GM21390 (cell line): ENCODE measurements at regions not wholly inside any gene's neighbourhood (a gene's known extent, or its start where the extent isn't known, plus 50 kb on each side); places are given as distances from the start of the nearest gene placed in this dataset.

Experiments used
- ATAC-seq: cut with Tn5 transposase; IDR thresholded peaks from one replicate; pipeline ENCODE4 v1.9.1; 2021; ENCODE audit not compliant: unreplicated experiment

DNA sequence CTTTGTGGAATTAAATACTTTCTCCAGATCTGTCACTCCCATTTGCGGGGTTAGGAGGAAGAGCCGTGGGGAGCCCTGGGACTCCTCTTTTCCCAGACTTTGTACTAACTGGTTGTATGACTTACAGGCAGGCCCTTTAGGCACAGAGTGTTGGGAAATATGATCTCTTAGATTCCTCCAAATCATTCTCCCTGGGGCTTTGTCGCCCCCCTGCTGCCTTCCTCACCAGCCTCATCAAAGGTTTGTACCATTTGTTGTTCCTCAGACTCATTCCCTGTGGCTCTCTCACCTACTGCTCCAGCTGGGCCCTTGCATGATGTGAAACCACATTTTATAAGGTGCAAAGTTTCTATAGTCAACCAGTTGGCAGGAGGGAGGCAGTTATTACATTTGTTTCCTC is 56.4 kb downstream of the CRYGS start:
- no peak for ATAC-seq

DNA sequence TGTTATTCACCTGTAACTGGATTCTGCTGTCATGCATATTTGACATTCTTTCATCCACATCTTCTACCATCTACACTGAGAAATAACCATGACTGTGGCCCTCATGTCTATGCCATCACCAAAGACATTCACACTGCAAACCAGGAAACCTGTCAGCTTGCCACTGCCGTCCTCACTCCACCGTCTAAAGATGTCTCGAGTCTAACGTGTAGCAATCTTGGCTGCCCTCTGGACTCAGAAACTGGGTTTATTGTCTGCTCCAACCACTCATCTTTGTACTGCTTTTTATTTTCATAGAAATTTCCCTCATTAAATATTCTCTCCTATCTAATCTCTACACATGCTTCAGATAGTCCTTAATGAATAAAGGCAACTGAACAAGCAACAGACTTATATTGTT is 57.1 kb downstream of the CRYGS start:
- ATAC-seq, result no peak

DNA sequence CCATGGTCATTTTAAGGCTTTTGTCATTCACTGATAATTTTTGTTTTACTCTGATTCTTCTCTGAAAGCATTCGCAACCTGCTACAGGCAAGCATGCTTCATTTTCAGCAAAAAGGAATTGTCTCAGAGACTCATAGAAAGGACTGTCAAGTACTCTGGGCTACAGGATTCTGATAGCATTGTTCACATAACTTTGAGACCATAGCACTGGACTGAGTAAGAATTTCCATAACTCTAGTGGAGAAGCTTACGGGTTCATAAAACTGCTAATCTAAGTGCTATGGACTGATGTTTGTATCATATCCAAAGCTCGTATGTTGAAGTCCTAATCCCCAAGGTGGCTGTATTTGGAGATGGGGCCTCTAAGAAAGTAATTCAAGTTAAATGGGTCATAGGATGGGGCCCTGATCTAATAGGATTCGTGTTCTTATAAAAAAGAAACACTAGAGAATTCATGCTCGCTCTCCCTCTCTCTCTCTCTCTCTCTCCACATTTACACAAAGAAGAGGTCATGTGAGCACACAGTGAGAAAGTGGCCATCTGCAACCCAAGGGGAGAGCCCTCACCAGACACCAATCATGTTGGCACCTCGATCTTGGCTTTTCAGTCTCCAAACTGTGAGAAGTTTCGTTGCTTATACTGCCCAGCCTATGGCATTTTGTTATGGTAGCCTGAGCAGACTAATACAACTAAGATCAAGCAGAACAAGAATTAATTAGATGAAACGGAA is 60.4 kb downstream of the CRYGS start:
- no peak for ATAC-seq

DNA sequence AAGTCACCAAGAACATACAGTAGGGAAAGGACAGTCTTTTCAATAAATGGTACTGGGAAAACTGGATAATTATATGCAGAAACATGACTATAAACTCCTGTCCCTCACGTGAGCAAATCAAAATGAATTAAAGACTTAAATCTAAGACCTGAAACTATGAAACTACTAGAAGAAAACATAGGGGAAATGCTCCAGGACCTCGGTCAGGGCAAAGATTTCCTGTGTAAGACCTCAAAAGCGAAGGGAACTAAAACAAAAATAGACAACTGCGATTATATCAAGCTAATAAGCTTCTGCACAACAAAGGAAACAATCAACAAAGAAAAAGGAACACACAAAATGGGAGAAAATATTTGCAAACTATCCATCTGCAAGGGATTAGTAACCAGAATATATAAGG is 62.7 kb downstream of the CRYGS start:
- no peak for ATAC-seq

DNA sequence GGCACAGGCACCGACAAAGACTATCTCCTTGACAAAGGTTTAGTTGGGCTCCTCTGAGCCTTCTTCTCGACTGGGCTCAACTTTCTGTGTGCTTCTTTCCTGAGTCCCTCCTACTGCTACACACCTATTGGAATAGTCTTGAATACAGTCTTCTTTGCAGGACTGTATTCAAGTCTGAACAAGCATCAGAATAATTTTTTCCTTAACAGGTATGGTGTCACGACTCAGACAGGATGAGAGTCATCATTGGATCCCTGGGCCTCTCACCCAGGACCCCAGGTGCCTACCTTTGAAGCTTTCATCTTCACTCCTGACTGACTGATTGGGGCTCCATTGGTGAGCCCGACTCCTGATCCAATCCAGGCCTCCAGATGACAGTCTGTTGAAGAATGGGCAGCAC is 66.3 kb downstream of the CRYGS start:
- ATAC-seq, result no peak

DNA sequence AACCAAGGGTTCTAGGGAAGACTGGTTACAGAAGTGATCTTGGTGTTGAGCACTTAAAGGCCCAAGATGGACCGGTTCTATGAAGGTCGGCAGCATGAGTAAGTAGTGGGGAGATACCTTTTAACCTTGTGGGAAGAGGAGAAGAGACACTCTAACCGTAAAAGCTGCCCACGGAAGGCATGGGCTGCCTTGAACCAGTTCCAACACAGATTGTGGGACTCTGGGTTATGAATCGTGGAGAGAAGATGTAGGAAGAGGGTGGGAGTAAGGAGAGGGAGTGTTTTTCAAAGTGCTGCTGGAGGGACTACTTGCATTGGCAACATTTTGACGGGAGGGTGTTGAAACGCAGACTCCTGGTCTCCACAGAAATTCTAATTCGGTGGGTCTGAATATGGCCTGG is 67.1 kb downstream of the CRYGS start:
- ATAC-seq, result no peak

DNA sequence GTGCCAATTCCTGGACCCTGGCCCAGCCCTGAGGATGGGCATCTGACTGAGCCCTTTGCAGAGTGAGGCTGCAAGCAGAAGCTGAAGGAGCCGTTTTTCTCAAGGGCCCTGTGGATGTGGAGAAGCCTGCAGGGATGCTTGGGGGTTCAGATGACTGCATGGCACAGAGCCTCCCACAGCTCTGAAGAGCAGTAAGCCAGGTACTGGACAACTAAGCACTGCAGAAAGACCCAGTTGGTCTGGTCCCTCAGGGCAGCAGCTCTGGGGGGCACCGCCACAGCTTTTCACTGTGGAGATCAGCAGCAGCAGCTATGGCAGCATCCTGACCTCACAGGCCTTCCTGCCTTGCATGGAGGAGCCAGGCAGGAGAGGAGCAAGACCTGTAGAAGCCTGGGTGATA is 67.6 kb downstream of the CRYGS start:
- no peak for ATAC-seq

DNA sequence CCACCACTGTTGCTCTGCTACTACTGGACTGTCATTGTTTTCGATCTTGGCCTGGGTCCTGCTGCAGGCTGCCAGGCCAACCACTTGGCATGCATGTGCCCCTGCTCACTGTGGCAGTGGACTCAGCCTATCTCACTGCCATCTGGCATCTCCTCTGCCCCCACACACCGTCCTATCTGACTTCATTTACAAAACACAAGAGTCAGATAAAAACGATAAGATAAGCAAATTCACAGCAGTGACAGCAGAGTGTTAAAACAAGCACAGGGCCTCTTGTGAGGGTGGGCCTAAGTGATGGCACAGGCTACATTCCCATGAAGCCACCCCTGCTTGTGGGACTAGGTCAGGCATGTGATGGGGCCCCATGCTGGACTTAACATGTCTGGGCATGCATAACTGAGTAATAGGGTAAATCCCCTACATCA is 68.1 kb downstream of the CRYGS start:
- ATAC-seq, result no peak

DNA sequence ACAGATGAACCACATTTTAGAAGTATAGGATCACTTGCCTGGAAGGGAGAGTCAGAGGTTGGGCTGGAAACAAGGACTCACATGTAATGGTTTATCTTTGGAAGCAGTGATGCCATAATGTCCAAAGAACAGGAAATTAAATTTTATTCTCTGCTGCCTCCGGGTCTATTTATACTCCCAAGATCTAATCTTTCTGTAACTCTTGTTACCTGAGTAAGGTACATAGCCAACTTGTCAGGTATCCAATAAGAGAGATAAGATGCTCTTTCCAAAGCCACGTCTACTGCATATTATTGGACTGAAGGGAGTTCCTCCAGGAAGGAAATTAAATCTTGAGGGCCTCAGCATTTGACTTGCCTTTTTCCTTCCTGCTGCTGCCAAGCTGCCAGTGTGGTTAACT is 71.0 kb downstream of the CRYGS start:
- ATAC-seq, result no peak

DNA sequence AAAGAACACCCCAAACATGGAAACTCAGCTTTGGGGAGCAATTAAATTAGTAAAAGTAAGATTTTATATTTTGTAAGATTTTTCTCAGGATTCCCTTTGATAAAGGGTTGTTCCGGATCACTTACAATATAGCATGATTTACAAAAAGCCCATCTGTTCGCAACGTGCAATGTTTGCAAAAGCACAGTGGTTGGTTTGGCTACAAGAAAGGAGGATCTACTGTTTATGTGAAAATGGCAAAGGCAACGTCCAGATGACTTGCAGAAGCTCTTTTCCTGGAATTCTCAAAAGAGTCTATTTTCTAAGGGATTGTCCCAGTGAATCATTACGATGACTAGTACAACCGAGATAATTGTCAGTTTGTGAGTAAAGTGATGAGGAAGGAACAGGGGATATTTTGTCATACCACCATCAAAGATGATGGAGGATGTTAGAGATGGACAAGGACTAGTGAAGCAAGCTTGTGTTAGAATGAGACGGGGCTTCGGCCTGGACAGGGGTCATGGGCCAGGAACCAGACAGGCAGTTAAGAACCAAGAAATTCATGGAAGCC is 71.6 kb downstream of the CRYGS start:
- no peak for ATAC-seq

DNA sequence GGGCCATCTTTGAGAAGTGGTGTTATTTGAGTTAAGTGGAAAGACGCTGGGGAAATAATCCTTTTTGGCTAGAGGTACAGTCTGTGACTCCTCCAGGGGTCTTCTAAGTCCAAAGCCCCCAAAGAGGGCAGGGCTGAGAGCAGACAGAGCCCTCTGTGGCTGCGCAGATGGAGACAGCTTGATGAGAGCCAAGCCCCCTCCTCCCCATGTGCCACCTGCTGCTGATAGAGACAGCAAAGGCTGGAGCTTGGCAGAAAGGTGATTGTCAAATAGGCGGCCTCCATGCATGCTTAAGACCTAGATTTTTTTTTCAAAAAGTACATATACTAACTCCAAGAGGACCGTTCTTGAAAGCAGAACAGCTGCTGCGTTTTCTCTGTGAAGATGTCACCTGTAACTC is 72.4 kb downstream of the CRYGS start:
- no peak for ATAC-seq

DNA sequence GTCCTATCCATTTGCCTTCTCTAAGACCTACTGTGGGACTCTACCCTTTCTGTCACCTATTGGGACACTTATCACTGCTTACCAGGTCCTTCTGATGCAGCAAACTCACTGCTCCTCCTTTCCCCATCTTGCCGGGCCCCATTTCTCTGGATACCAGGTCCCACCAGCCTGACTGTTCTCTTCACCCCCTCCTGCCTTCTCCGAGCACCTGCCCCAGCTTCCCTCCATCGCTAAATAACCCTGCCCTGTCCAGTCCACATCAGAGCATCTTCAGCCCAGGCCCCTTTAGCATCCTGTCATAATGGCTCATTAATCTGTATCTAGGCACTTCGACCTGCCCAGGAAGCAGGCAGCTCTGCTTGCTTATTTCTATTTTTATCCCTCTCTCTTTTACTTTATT is 74.7 kb downstream of the CRYGS start:
- ATAC-seq, result no peak

DNA sequence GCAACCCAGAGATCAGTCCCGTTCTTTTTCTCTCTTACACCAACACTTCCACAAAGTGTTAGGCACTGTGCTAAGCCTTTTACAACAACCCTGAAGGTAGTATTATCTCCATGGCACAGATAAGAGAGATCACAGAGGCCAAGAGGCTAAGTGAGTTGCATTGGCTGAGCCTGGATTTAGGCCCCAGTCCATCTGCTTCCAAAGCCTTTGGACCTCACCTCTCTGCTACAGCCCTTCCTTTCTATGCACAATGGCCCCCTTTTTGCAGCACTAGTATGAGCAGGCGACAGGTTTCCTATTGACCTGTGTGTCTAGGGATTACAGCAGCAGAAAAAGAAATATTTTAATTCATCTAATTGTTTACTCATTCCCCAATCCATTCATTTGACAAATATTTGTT is 76.2 kb downstream of the CRYGS start:
- ATAC-seq, result no peak

DNA sequence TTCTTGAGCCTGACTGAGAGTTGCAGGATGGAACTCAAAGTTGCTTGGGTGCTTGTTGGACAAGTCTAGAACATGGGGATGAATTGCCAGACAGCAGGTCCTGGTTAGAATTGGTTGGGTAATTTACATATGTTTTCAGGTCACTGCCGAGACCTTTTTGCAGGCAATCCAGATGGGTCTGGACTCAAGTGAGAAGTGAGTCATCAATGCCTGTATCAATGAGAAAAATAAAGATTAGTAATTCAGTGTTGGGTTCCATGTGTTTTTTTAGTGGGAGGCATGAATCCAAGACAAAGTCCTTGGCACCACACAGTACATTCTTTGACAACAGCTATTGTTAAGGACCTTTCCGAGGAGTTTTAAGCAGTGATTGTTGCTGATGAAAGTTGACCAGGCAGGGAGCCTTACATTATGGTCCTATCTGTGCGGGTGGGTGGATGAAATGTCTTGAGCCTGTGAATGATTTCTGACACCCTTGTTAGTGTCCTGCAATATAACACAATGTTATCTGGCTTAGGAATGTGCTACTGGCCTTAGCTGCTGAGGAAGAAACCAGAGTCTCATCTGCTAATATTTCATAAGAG is 77.7 kb downstream of the CRYGS start:
- no peak for ATAC-seq

DNA sequence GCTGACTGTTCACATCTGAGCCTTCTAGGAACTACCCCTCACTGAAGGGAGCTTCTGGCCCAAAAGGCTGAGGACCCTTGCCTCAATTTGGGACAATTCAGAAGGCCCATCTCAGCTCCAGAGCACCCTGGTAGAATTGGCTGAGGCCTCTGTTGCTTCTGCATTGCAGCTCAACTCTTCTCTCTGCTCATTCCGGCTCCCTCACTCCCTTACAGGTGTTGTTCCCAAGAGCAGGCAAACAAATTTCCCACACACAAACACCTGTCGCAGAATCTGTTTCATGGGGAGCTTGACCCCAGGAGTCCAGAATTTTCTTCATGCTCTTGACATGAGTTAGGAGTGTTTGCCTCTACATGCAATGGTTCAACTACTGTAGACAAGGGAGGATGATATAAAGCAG is 78.7 kb downstream of the CRYGS start:
- no peak for ATAC-seq

DNA sequence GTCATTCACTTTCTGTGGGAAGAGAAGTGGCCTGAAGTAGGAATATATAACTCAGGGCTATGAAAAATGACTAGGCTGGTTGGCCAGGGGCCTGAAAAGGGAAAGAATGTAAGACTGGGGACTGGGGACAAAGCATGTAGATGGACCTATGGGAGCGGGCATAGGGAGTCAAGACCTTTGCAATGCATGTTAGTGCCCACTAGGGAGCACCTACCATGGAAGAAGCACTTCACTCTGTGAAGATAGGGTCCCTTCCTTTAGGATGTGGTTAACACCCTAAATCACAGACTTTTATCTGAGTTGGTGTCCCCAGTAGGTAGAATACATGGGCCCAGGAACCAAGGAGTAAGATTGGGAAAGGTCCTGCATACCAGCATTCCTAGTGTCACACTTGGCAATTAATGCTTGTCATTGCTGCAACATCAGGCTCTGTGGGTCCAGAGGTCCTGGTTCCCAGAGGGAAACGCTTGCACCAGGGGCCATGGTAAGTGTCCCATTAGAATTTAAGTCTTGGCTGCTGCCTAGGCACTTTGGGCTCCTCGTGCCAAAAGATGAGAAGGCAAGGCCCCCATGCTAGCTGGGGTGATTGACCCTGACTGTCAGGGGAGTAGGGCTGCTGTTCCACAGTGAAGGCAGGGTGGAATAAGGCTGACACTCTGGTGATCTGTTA is 79.6 kb downstream of the CRYGS start:
- no peak for ATAC-seq

DNA sequence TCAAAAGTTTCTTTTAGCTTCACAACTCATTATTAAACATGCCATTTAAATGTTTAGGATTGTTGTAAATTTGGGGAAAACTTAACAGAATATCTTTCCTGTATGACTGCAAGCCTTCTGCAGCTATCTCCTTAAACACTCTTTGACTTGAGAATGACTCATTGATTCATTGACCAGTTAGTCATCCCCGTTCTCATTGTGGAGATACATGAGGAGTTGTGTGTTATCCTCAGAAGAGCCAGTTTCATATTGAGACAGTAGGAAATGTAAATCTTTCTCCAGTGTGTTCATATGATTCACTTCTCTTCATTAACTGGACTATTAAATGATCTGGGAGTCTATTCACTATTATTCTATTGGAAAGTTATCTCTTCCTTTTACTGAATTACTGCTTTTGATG is 83.0 kb downstream of the CRYGS start:
- no peak for ATAC-seq

DNA sequence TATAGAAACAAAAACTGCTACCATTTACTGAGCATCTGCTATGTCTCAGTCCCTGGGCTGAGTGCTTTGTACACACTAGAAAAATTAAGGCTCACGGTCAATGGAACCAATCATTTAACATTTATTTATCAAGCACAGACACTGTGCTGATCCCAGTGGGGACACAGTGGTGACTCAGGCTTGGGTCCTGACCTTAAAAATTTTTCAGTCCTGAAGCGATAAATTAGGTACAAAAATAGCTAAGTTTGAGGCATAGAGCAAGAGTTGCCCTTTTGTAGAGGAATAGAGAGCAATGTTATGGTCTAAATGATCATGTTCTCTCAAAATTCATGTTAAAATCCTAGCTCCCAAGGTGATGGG is 85.1 kb downstream of the CRYGS start:
- ATAC-seq, result no peak

DNA sequence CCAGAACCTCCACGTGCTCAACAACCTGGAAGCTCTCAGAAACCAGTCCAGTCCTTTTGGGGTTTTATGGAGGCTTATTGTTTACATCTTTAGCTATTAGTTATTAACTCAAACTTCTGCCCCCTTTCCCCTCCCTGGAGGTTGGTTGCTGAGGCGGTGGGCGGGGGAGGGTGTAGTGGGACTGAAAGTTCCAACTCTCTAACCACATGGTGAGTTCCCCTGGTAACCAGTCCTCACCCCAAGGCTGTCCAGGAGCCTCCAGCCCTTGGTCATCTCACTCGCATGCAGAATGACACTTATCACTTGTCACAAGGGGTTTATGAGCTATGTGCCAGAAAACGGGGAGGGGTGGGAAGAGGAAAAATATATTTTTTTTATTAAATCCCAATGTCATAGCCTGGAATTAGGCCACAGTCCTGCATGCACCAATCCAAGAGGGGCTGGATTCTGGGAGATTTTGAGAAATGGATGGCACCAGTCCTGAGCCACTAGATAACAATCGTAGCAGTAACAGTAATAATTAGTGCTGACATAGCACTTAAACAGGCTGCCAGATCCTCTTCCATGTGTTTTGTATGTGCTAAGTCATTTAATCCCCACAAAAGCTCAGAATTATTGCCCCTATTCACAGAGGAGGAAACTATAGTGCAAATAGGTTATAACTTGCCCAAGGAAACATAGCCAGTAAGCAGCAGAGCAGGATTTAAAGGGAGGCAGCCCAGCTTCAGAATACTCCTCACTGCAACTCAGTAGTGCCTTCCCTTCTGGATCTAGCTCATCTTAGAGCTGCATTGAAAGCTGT is 85.7 kb downstream of the CRYGS start:
- ATAC-seq, result no peak

DNA sequence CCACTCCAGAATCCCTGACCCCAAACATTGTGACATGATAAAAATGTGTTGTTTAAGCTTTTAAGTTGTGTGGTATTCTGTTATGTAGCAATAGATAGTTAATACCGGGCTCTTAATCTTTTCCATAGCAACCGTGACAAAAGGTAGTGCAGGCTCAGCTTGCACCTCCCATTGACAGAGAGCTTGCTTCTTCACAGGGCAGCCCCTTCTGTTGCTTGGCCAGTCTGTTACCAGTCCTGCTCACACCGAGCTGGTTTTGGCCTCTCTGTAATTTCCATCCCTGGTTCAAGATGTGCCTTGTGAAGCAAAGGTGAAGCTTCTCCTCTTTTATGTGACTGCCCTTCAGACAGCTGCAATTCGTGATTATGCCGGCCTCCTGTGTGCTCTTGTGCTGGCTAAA is 86.9 kb downstream of the CRYGS start:
- ATAC-seq, result no peak

DNA sequence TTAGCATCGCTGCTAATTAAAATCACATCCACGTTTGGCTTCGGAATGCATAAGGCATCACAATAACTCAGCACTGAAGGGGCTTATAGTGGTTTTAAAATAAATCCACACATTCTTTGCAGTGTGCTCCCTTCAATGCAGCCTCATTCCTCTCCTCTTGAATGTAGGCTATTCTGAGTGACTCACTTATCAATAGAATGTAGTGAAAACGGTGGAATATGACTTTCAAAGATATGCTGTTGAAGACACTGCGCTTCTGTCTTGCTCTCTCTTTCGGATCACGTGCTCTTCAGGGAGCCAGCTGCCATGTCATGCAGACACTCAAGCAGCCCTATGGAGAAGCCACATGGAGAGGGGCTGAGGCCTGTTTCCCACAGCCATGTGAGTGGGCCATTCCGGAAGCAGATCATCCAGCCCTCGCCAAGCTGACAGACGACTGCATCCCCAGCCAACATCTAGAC is 87.4 kb downstream of the CRYGS start:
- no peak for ATAC-seq
